ENCODE measurements at regions not wholly inside any gene's neighbourhood (a gene's known extent, or its start where the extent isn't known, plus 50 kb on each side); places are given as distances from the start of the nearest gene placed in this dataset.

DNA sequence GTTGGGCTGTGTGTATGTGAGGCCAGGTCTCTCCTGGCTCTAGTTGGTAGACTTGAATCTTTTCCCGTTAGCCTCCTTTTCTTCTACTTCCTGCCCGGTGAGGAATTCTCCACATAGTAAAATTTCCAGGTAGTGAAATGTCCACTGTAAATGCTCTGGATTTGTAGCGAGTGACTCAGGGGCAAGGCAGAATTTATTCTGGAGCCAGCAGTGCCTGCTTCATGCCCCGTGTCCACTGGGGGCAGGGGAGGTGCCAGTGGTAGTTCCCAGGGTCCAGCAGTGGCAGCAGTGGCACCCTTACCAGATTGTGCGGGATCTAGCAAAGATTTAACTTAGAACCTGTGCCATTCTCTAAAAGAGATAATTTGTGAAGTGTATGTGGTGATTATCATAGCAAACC lies 74.5 kb upstream of the USP24 start:
- no peak overlapping the region for H2AK5ac ChIP-seq (ENCODE audit: insufficient read length, low read length)
- peaks cover 3% of the 10 kb centered on the region for H3K27me3 Mint-ChIP-seq (ENCODE audit: low read depth)

More for the DNA sequence above, 74.5 kb upstream of the USP24 start:
- Histone ChIP-seq H3K79me2 (ENCODE audit: insufficient read depth, low read length) (no peaks in the 10 kb centered on the region), H3K27me3 (ENCODE audit: insufficient read depth, low read length) (no peaks in the 10 kb centered on the region), H2BK20ac (ENCODE audit: low read depth, low read length, poor library complexity, severe bottlenecking) (no peak overlapping the region), H3K9me3 (ENCODE audit: control insufficient read depth, low read depth, low read length) (no peaks in the 10 kb centered on the region), H4K91ac (ENCODE audit: insufficient read length, low read depth, low read length) (no peak overlapping the region), H2BK12ac (ENCODE audit: insufficient read length, low read depth, low read length) (no peak overlapping the region), H4K20me1 (ENCODE audit: control insufficient read depth, insufficient read depth, insufficient read length) (no peaks in the 10 kb centered on the region), H2AFZ (ENCODE audit: low read length) (no peak overlapping the region), H2BK15ac (ENCODE audit: low read depth, low read length) (no peak overlapping the region), H3K79me1 (ENCODE audit: insufficient read depth, low read depth, low read length, poor library complexity, severe bottlenecking) (no peaks in the 10 kb centered on the region), H2BK120ac (ENCODE audit: low read depth, low read length, poor library complexity, severe bottlenecking) (no peak overlapping the region), H4K8ac (replicated peaks; ENCODE audit: insufficient read length, low read depth, low read length) (no peak overlapping the region), H2BK5ac (ENCODE audit: insufficient read length, low read length) (no peak overlapping the region), H3K27ac (ENCODE audit: insufficient read length, low read depth, low read length) (no peak overlapping the region), H3K14ac (ENCODE audit: insufficient read depth, low read length) (no peak overlapping the region), H3K4me2 (ENCODE audit: insufficient read depth, insufficient read length, low read length) (no peak overlapping the region), H3K9ac (ENCODE audit: extremely low read depth, insufficient read length, low read length) (no peak overlapping the region), H3K23me2 (ENCODE audit: insufficient read length, low read depth, low read length, poor library complexity, severe bottlenecking) (no peaks in the 10 kb centered on the region), H3K4ac (ENCODE audit: low read depth, low read length) (no peak overlapping the region), H3K4me1 (ENCODE audit: insufficient read depth, low read length) (no peaks in the 10 kb centered on the region), H4K5ac (ENCODE audit: insufficient read length, low read depth, low read length) (no peak overlapping the region), H3T11ph (ENCODE audit: low read length) (no peak overlapping the region), H3K18ac (ENCODE audit: insufficient read length, low read depth, low read length) (no peak overlapping the region), H3K23ac (ENCODE audit: insufficient read length, low read depth, low read length) (no peak overlapping the region), H3K56ac (ENCODE audit: insufficient read length, low read depth, low read length) (no peak overlapping the region)
- no peak overlapping the region for H3K4me3 Mint-ChIP-seq
- peaks cover 13 to 15% of the 10 kb centered on the region in 2 experiments; a peak in 3 of 4 replicates for H3K4me1 Mint-ChIP-seq
- DNase-seq: no peak
- no peaks in the 10 kb centered on the region for H3K36me3 Mint-ChIP-seq (ENCODE audit: insufficient read depth in 1 of 3, low read depth in 3 of 3)
- TF ChIP-seq, protein P1, sequence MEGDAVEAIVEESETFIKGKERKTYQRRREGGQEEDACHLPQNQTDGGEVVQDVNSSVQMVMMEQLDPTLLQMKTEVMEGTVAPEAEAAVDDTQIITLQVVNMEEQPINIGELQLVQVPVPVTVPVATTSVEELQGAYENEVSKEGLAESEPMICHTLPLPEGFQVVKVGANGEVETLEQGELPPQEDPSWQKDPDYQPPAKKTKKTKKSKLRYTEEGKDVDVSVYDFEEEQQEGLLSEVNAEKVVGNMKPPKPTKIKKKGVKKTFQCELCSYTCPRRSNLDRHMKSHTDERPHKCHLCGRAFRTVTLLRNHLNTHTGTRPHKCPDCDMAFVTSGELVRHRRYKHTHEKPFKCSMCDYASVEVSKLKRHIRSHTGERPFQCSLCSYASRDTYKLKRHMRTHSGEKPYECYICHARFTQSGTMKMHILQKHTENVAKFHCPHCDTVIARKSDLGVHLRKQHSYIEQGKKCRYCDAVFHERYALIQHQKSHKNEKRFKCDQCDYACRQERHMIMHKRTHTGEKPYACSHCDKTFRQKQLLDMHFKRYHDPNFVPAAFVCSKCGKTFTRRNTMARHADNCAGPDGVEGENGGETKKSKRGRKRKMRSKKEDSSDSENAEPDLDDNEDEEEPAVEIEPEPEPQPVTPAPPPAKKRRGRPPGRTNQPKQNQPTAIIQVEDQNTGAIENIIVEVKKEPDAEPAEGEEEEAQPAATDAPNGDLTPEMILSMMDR (conservative IDR thresholded peaks at IDR 0.05): peak; percentile 41; the same call in 2 of the 3 replicates
- no CpG with 5 or more reads among the region's 5 CpGs for WGBS (ENCODE audit: extremely low coverage, insufficient read length, low lambda C conversion rate)
- no peaks in the 10 kb centered on the region; a peak in 1 of 5 replicates for H3K9me3 Mint-ChIP-seq
- no peak overlapping the region for H3K27ac Mint-ChIP-seq

Measured in H9 (cell line).